ENCODE measurements at regions not wholly inside any gene's neighbourhood (a gene's known extent, or its start where the extent isn't known, plus 50 kb on each side); places are given as distances from the start of the nearest gene placed in this dataset.

DNA sequence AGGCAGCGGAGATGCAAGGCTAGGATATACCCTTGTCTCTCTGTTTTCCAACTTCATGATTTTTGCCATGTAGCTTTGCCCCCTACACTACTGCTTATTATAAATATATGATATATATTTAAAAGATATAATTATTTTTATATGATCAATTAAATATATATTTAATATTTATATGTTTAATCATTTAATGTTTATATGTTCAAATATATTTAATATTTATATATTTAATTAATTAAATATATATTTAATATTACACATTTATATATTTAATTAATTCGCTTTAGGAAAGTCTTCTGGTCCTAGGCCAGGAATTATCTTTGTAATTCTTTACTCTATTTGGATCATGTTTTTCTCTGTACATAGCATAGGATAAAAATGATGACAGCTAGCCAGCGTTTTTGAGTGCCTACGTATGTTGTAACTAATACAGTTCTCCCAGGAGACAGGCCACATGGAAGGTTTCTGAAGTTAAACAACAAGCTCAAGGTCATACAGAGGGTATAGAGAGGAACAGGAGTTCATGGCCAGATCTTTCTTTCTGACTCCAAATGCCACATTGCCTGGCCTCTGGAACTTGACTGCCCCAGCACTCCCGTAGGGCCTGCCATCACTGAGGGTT lies 192.5 kb downstream of the KCNA5 start:
- Mint-ChIP-seq H3K4me3 (no peak overlapping the region), H3K4me1 (no peaks in the 10 kb centered on the region), H3K27ac (no peak overlapping the region), H3K9me3 (no peaks in the 10 kb centered on the region), H3K27me3 (peaks cover 15% of the 10 kb centered on the region), H3K36me3 (ENCODE audit: low read depth) (no peaks in the 10 kb centered on the region)
- intact Hi-C loops (cut with micrococcal nuclease): no loop called here
- TF ChIP-seq, protein P1, sequence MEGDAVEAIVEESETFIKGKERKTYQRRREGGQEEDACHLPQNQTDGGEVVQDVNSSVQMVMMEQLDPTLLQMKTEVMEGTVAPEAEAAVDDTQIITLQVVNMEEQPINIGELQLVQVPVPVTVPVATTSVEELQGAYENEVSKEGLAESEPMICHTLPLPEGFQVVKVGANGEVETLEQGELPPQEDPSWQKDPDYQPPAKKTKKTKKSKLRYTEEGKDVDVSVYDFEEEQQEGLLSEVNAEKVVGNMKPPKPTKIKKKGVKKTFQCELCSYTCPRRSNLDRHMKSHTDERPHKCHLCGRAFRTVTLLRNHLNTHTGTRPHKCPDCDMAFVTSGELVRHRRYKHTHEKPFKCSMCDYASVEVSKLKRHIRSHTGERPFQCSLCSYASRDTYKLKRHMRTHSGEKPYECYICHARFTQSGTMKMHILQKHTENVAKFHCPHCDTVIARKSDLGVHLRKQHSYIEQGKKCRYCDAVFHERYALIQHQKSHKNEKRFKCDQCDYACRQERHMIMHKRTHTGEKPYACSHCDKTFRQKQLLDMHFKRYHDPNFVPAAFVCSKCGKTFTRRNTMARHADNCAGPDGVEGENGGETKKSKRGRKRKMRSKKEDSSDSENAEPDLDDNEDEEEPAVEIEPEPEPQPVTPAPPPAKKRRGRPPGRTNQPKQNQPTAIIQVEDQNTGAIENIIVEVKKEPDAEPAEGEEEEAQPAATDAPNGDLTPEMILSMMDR (IDR thresholded peaks at IDR 0.05): no peak
- ChIA-PET CTCF (no interaction called here), POLR2A (no interaction called here)
- no peak for DNase-seq
- ATAC-seq (ENCODE audit: low read depth): no peak

DNA sequence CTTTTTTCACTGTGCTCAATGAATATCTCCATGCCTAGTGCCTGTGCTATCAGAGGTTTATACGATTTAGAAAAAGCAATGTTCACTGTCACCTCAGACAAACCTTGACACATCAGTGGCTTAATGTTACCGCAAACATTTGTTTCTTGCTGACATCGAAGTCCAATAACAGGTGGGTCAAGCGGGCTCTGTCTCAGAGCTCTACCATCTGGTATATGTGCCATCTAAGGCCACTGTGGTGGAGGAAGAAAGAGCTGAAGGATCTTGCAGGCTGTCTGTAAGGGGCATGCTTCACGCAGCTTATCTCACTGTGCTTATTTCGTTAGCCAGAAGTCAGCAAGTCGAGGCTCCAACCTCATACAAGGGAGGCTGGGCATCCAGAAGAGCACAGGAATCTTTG lies 189.5 kb upstream of the NTF3 start:
- H3K9me3 Mint-ChIP-seq: no peaks in the 10 kb centered on the region
- ChIA-PET POLR2A (no interaction called here), CTCF (no interaction called here)
- DNase-seq: no peak
- H3K4me3 Mint-ChIP-seq: no peak overlapping the region
- intact Hi-C loops (cut with micrococcal nuclease): no loop called here
- ATAC-seq (ENCODE audit: low read depth): no peak
- no peaks in the 10 kb centered on the region for H3K4me1 Mint-ChIP-seq
- H3K27ac Mint-ChIP-seq: no peak overlapping the region
- no peaks in the 10 kb centered on the region for H3K36me3 Mint-ChIP-seq (ENCODE audit: low read depth)
- H3K27me3 Mint-ChIP-seq: peaks cover 3% of the 10 kb centered on the region
- TF ChIP-seq, protein P1 (IDR thresholded peaks at IDR 0.05): no peak

DNA sequence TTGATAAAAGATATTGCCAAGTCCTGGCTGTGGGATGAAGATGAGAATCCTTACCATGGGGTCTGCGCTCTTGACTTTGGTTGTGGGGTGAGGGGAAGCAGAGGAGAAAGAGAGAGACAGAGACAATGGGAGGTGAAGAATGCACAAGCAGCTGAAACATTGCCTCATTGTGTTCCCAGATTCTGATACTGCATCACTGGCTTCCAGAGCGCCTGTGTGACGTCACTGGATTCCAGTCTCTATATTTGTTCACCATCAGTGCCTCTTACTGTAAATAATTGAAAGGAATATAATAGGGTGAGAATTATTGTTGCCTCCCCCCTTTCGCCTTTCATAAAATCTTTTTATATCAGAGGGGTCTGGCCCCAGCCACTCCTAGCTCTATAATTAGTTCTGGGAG lies 188.9 kb upstream of the NTF3 start:
- no peak for ATAC-seq (ENCODE audit: low read depth)
- no peak overlapping the region for H3K27ac Mint-ChIP-seq
- TF ChIP-seq, protein P1 (IDR thresholded peaks at IDR 0.05): no peak
- POLR2A ChIA-PET: no interaction called here
- DNase-seq: no peak
- H3K4me1 Mint-ChIP-seq: no peaks in the 10 kb centered on the region
- H3K27me3 Mint-ChIP-seq: no peaks in the 10 kb centered on the region
- no peaks in the 10 kb centered on the region for H3K36me3 Mint-ChIP-seq (ENCODE audit: low read depth)
- intact Hi-C loops (cut with micrococcal nuclease): no loop called here
- no peaks in the 10 kb centered on the region for H3K9me3 Mint-ChIP-seq
- CTCF ChIA-PET: no interaction called here
- no peak overlapping the region for H3K4me3 Mint-ChIP-seq

DNA sequence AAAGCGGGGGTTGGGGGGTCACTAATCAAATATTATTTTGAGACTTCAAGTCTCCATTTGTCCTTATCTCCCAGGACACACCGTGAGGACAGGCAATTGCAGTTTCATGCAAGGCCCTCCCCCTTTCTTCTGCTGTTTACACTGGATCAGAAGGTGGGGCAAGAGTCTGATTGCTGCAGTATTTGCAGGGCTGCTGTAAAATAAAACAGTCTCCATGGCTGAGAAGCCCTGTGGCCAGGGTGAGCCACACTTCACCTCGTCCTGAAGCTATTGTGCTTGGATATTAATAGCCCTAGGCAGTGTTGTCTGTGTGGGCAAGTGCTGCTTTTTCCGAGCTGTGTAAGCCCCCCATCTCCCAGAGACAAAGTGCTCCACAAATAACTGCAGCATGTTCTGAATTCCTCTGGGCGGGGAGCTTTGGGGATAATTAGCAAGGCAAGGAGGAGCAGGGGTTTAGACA lies 187.4 kb upstream of the NTF3 start:
- ChIA-PET CTCF (no interaction called here), POLR2A (no interaction called here)
- H3K27me3 Mint-ChIP-seq: no peaks in the 10 kb centered on the region
- TF ChIP-seq, protein P1 (IDR thresholded peaks at IDR 0.05): no peak
- intact Hi-C loops (cut with micrococcal nuclease): no loop called here
- no peaks in the 10 kb centered on the region for H3K4me1 Mint-ChIP-seq
- DNase-seq (no peak), ATAC-seq (ENCODE audit: low read depth) (no peak)
- no peaks in the 10 kb centered on the region for H3K36me3 Mint-ChIP-seq (ENCODE audit: low read depth)
- no peaks in the 10 kb centered on the region for H3K9me3 Mint-ChIP-seq
- no peak overlapping the region for H3K4me3 Mint-ChIP-seq
- no peak overlapping the region for H3K27ac Mint-ChIP-seq

DNA sequence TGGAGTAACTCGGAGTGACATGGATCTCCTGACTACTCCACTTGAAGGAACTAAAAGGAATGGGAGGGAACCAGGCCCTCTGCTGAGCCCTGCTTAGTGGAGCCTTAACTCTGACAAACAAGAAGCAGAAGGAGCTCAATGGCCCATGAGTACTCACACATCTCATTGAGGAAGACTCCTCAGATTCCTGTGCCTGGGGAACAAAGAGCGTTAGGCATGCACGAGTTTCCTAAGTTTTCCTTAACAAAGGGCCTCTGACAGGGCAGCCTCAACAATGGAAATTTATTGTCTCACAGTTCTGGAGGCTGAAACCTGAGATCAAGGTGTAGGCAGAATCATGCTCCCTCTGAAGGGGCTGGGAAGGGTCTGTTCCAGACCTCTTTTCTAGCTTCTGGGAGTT lies 185.7 kb upstream of the NTF3 start:
- intact Hi-C loops (cut with micrococcal nuclease): no loop called here
- no peak for DNase-seq
- Mint-ChIP-seq H3K9me3 (no peaks in the 10 kb centered on the region), H3K4me1 (no peaks in the 10 kb centered on the region), H3K36me3 (ENCODE audit: low read depth) (no peaks in the 10 kb centered on the region), H3K27me3 (no peaks in the 10 kb centered on the region), H3K27ac (no peak overlapping the region), H3K4me3 (no peak overlapping the region)
- ATAC-seq (ENCODE audit: low read depth): no peak
- ChIA-PET POLR2A (no interaction called here), CTCF (no interaction called here)
- TF ChIP-seq, protein P1 (IDR thresholded peaks at IDR 0.05): no peak

All from activated B cell treated with CpG ODN at 0.5 μM for 24 hours (primary cell).